ENCODE measurements at regions not wholly inside any gene's neighbourhood (a gene's known extent, or its start where the extent isn't known, plus 50 kb on each side); places are given as distances from the start of the nearest gene placed in this dataset.
"Not testable (repeated sequence)": the region's sequence is repeated elsewhere in the genome, so short reads cannot be mapped to it uniquely, and the experiment has no call there.

DNA sequence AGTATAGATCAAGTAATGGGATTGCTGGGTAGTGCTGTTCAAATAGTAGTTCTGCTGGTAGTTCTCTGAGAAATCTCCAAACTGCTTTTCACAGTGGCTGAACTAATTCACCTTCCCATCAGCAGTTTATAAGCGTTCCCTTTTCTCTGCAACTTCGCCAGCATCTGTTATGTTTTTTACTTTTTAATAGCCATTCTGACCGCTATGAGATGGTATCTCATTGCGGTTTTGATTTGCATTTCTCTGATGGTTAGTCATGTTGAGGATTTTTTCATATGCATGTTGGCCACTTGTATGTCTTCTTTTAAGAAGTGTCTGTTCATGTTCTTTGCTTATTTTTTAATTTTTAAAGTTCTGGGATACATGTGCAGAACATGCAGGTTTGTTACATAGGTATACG lies 279.2 kb upstream of the NREP start:
- H3K4me3 ChIP-seq (replicated peaks; ENCODE audit: insufficient read depth, low read length): no peak overlapping the region
- no peak for DNase-seq (ENCODE audit: low read depth in 1 of 2, low spot score in 1 of 2)
- TF ChIP-seq GABPA (IDR thresholded peaks at IDR 0.05; ENCODE audit: low read depth) (no peak), SPI1 (IDR thresholded peaks at IDR 0.05; ENCODE audit: borderline replicate concordance, low read depth) (no peak), POLR2AphosphoS5 (IDR thresholded peaks at IDR 0.05; ENCODE audit: low read depth) (no peak)
- TF ChIP-seq, protein P1, sequence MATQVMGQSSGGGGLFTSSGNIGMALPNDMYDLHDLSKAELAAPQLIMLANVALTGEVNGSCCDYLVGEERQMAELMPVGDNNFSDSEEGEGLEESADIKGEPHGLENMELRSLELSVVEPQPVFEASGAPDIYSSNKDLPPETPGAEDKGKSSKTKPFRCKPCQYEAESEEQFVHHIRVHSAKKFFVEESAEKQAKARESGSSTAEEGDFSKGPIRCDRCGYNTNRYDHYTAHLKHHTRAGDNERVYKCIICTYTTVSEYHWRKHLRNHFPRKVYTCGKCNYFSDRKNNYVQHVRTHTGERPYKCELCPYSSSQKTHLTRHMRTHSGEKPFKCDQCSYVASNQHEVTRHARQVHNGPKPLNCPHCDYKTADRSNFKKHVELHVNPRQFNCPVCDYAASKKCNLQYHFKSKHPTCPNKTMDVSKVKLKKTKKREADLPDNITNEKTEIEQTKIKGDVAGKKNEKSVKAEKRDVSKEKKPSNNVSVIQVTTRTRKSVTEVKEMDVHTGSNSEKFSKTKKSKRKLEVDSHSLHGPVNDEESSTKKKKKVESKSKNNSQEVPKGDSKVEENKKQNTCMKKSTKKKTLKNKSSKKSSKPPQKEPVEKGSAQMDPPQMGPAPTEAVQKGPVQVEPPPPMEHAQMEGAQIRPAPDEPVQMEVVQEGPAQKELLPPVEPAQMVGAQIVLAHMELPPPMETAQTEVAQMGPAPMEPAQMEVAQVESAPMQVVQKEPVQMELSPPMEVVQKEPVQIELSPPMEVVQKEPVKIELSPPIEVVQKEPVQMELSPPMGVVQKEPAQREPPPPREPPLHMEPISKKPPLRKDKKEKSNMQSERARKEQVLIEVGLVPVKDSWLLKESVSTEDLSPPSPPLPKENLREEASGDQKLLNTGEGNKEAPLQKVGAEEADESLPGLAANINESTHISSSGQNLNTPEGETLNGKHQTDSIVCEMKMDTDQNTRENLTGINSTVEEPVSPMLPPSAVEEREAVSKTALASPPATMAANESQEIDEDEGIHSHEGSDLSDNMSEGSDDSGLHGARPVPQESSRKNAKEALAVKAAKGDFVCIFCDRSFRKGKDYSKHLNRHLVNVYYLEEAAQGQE (IDR thresholded peaks at IDR 0.05; ENCODE audit: insufficient replicate concordance, low read depth): no peak
- TF ChIP-seq, protein P2, sequence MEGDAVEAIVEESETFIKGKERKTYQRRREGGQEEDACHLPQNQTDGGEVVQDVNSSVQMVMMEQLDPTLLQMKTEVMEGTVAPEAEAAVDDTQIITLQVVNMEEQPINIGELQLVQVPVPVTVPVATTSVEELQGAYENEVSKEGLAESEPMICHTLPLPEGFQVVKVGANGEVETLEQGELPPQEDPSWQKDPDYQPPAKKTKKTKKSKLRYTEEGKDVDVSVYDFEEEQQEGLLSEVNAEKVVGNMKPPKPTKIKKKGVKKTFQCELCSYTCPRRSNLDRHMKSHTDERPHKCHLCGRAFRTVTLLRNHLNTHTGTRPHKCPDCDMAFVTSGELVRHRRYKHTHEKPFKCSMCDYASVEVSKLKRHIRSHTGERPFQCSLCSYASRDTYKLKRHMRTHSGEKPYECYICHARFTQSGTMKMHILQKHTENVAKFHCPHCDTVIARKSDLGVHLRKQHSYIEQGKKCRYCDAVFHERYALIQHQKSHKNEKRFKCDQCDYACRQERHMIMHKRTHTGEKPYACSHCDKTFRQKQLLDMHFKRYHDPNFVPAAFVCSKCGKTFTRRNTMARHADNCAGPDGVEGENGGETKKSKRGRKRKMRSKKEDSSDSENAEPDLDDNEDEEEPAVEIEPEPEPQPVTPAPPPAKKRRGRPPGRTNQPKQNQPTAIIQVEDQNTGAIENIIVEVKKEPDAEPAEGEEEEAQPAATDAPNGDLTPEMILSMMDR (IDR thresholded peaks at IDR 0.05; ENCODE audit: insufficient read depth, low read length): no peak

DNA sequence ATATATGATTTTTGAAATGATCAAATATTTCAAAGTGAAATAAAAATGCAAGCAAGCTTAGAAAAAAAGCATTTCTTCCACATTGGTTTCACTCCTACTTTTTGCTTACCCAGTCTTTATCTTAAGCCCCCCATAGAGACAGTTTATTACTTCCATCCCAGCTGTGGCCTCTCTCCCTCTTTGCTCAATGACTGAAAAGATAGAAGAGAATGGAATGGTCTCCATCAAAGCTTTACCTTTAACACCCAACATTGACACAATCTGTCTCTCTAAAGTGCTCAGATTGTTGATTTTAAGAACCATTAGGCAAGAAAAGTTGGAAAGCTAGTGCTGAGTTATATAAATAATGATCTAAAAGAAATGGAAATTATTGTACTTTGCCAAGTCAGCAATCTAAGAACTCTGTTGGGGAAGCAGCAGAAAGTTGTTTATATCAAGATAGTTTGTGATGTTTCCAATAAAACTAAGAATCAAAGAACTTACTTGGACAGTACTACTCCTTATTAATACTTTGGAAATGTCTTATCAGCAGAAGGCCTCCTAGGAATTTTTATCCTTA lies 277.5 kb upstream of the NREP start:
- DNase-seq (ENCODE audit: low read depth in 1 of 2, low spot score in 1 of 2): no peak
- no peaks in the 10 kb centered on the region for H3K27me3 ChIP-seq (ENCODE audit: insufficient read depth, poor library complexity, severe bottlenecking)
- no peak overlapping the region for H3K27ac ChIP-seq (replicated peaks)
- no peak overlapping the region for H3K4me3 ChIP-seq (replicated peaks; ENCODE audit: insufficient read depth, low read length)
- no peak for TF ChIP-seq GABPA (IDR thresholded peaks at IDR 0.05; ENCODE audit: low read depth)
- TF ChIP-seq, protein P1 (IDR thresholded peaks at IDR 0.05; ENCODE audit: insufficient replicate concordance, low read depth): no peak
- TF ChIP-seq POLR2AphosphoS5 (IDR thresholded peaks at IDR 0.05; ENCODE audit: low read depth): no peak
- TF ChIP-seq, protein P2 (IDR thresholded peaks at IDR 0.05; ENCODE audit: insufficient read depth, low read length): no peak
- TF ChIP-seq SPI1 (IDR thresholded peaks at IDR 0.05; ENCODE audit: borderline replicate concordance, low read depth): no peak

More for the DNA sequence above, 279.2 kb upstream of the NREP start:
- H3K27ac ChIP-seq (replicated peaks): no peak overlapping the region
- H3K27me3 ChIP-seq (ENCODE audit: insufficient read depth, poor library complexity, severe bottlenecking): no peaks in the 10 kb centered on the region

DNA sequence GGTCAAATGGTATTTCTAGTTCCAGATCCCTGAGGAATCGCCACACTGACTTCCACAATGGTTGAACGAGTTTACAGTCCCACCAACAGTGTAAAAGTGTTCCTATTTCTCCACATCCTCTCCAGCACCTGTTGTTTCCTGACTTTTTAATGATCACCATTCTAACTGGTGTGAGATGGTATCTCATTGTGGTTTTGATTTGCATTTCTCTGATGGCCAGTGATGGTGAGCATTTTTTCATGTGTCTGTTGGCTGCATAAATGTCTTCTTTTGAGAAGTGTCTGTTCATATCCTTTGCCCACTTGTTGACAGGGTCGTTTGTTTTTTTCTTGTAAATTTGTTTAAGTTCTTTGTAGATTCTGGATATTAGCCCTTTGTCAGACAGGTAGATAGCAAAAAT lies 269.9 kb upstream of the NREP start:
- not testable (repeated sequence) for H3K4me3 ChIP-seq (replicated peaks; ENCODE audit: insufficient read depth, low read length); H3K27me3 ChIP-seq (ENCODE audit: insufficient read depth, poor library complexity, severe bottlenecking); DNase-seq (ENCODE audit: low read depth in 1 of 2, low spot score in 1 of 2); H3K27ac ChIP-seq (replicated peaks)

DNA sequence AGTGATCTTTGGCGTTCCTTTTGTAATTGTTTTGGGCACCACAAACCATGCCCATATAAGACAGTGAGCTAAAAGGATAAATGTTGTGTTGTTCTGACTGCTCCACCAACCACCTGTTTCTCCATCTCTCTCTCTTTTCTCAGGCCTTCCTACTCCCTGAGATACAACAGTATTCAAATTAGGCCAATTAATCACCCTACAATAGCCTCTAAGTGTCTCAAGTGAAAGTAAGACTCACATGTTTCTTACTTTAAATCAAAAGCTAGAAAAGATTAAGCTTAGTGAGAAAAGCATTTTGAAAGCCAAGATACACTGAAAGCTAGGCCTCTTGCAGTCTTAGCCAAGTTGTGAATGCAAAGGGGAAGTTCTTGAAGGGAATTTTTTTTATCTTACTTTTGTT lies 268.8 kb upstream of the NREP start:
- H3K27ac ChIP-seq (replicated peaks): no peak overlapping the region
- DNase-seq (ENCODE audit: low read depth in 1 of 2, low spot score in 1 of 2): no peak
- TF ChIP-seq, protein P1 (IDR thresholded peaks at IDR 0.05; ENCODE audit: insufficient replicate concordance, low read depth): no peak
- no peak for TF ChIP-seq POLR2AphosphoS5 (IDR thresholded peaks at IDR 0.05; ENCODE audit: low read depth)
- TF ChIP-seq GABPA (IDR thresholded peaks at IDR 0.05; ENCODE audit: low read depth): no peak
- TF ChIP-seq, protein P2 (IDR thresholded peaks at IDR 0.05; ENCODE audit: insufficient read depth, low read length): no peak
- TF ChIP-seq SPI1 (IDR thresholded peaks at IDR 0.05; ENCODE audit: borderline replicate concordance, low read depth): no peak
- H3K27me3 ChIP-seq (ENCODE audit: insufficient read depth, poor library complexity, severe bottlenecking): no peaks in the 10 kb centered on the region
- H3K4me3 ChIP-seq (replicated peaks; ENCODE audit: insufficient read depth, low read length): no peak overlapping the region
